ENCODE measurements at regions not wholly inside any gene's neighbourhood (a gene's known extent, or its start where the extent isn't known, plus 50 kb on each side); places are given as distances from the start of the nearest gene placed in this dataset.

- peaks cover 2 to 4% of the 10 kb centered on the region in 2 donors for H3K4me1 ChIP-seq (ENCODE audit: control insufficient read depth in 1 of 2, insufficient read depth in 2 of 2, low read length in 2 of 2)
- H3K27me3 ChIP-seq (ENCODE audit: control insufficient read depth in 1 of 2, insufficient read depth in 2 of 2, low read length in 2 of 2) = peaks cover 0 to 2% of the 10 kb centered on the region in 2 donors
- H3K27ac ChIP-seq (ENCODE audit: low read depth, low read length) = no peak overlapping the region
- no peaks in the 10 kb centered on the region for H3K36me3 ChIP-seq (ENCODE audit: control insufficient read depth in 1 of 2, insufficient read depth in 2 of 2, low read length in 2 of 2)
- H3K4me3 ChIP-seq (ENCODE audit: low read depth in 1 of 2, low read length in 2 of 2) = no peak overlapping the region
- no peaks in the 10 kb centered on the region for H3K9me3 ChIP-seq (ENCODE audit: control insufficient read depth in 1 of 2, low read length in 2 of 2)
- no peak overlapping the region for H3K9ac ChIP-seq (ENCODE audit: low read depth in 1 of 2, low read length in 2 of 2)
Measured at GRCh38 chr5:72561148-72561972, 54.1 kb upstream of the ZNF366 start.

GRCh38 chr5:72559866-72560766 lies 52.9 kb upstream of the ZNF366 start:
- H3K36me3 ChIP-seq (ENCODE audit: control insufficient read depth in 1 of 2, insufficient read depth in 2 of 2, low read length in 2 of 2) = no peaks in the 10 kb centered on the region
- peaks cover 0 to 2% of the 10 kb centered on the region in 2 donors for H3K27me3 ChIP-seq (ENCODE audit: control insufficient read depth in 1 of 2, insufficient read depth in 2 of 2, low read length in 2 of 2)
- no peak overlapping the region for H3K27ac ChIP-seq (ENCODE audit: low read depth, low read length)
- H3K4me1 ChIP-seq (ENCODE audit: control insufficient read depth in 1 of 2, insufficient read depth in 2 of 2, low read length in 2 of 2) = peaks cover 10 to 13% of the 10 kb centered on the region in 2 donors
- no peaks in the 10 kb centered on the region for H3K9me3 ChIP-seq (ENCODE audit: control insufficient read depth in 1 of 2, low read length in 2 of 2)
- no peak overlapping the region for H3K9ac ChIP-seq (ENCODE audit: low read depth in 1 of 2, low read length in 2 of 2)
- H3K4me3 ChIP-seq (ENCODE audit: low read depth in 1 of 2, low read length in 2 of 2) = no peak overlapping the region

- no peak overlapping the region for H3K4me3 ChIP-seq (ENCODE audit: low read depth in 1 of 2, low read length in 2 of 2)
- peaks cover 0 to 2% of the 10 kb centered on the region in 2 donors for H3K27me3 ChIP-seq (ENCODE audit: control insufficient read depth in 1 of 2, insufficient read depth in 2 of 2, low read length in 2 of 2)
- H3K9me3 ChIP-seq (ENCODE audit: control insufficient read depth in 1 of 2, low read length in 2 of 2) = no peaks in the 10 kb centered on the region
- H3K4me1 ChIP-seq (ENCODE audit: control insufficient read depth in 1 of 2, insufficient read depth in 2 of 2, low read length in 2 of 2) = peaks cover 10 to 13% of the 10 kb centered on the region in 2 donors
- H3K27ac ChIP-seq (ENCODE audit: low read depth, low read length) = no peak overlapping the region
- H3K9ac ChIP-seq (ENCODE audit: low read depth in 1 of 2, low read length in 2 of 2) = no peak overlapping the region
- no peaks in the 10 kb centered on the region for H3K36me3 ChIP-seq (ENCODE audit: control insufficient read depth in 1 of 2, insufficient read depth in 2 of 2, low read length in 2 of 2)
Measured at GRCh38 chr5:72558383-72558782, 51.2 kb upstream of the ZNF366 start.

- H3K9me3 ChIP-seq (ENCODE audit: control insufficient read depth in 1 of 2, low read length in 2 of 2) = no peaks in the 10 kb centered on the region
- no peak overlapping the region for H3K27ac ChIP-seq (ENCODE audit: low read depth, low read length)
- peaks cover 10 to 13% of the 10 kb centered on the region in 2 donors for H3K4me1 ChIP-seq (ENCODE audit: control insufficient read depth in 1 of 2, insufficient read depth in 2 of 2, low read length in 2 of 2)
- no peak overlapping the region for H3K4me3 ChIP-seq (ENCODE audit: low read depth in 1 of 2, low read length in 2 of 2)
- H3K36me3 ChIP-seq (ENCODE audit: control insufficient read depth in 1 of 2, insufficient read depth in 2 of 2, low read length in 2 of 2) = no peaks in the 10 kb centered on the region
- H3K9ac ChIP-seq (ENCODE audit: low read depth in 1 of 2, low read length in 2 of 2) = no peak overlapping the region
- H3K27me3 ChIP-seq (ENCODE audit: control insufficient read depth in 1 of 2, insufficient read depth in 2 of 2, low read length in 2 of 2) = peaks cover 0 to 2% of the 10 kb centered on the region in 2 donors
Measured at GRCh38 chr5:72558046-72558336, 50.8 kb upstream of the ZNF366 start.

- no peaks in the 10 kb centered on the region for H3K36me3 ChIP-seq (ENCODE audit: control insufficient read depth in 1 of 2, insufficient read depth in 2 of 2, low read length in 2 of 2)
- H3K27me3 ChIP-seq (ENCODE audit: control insufficient read depth in 1 of 2, insufficient read depth in 2 of 2, low read length in 2 of 2) = peaks cover 0 to 2% of the 10 kb centered on the region in 2 donors
- H3K9ac ChIP-seq (ENCODE audit: low read depth in 1 of 2, low read length in 2 of 2) = peak overlapping the region in 1 of 2 donors; percentile 7
- H3K9me3 ChIP-seq (ENCODE audit: control insufficient read depth in 1 of 2, low read length in 2 of 2) = no peaks in the 10 kb centered on the region
- no peak overlapping the region for H3K27ac ChIP-seq (ENCODE audit: low read depth, low read length)
- peak overlapping the region; percentile 68 to 74 for H3K4me3 ChIP-seq (ENCODE audit: low read depth in 1 of 2, low read length in 2 of 2)
- peaks cover 10 to 13% of the 10 kb centered on the region in 2 donors for H3K4me1 ChIP-seq (ENCODE audit: control insufficient read depth in 1 of 2, insufficient read depth in 2 of 2, low read length in 2 of 2)
Measured at GRCh38 chr5:72557167-72558045, 50.2 kb upstream of the ZNF366 start.

Data from duodenal mucosa (tissue), 2 donors.